H1 (cell line): ENCODE measurements at regions not wholly inside any gene's neighbourhood (a gene's known extent, or its start where the extent isn't known, plus 50 kb on each side); places are given as distances from the start of the nearest gene placed in this dataset.

Source experiments
- CTCF ChIA-PET: fragments of 300-600 bp; sonication (Branson Sonifier 250); formaldehyde crosslinking; loops from one replicate; lab custom pipeline; 2021; ENCODE audit not compliant: partially characterized antibody; lab: Charles Lee
- POLR2A ChIA-PET: fragments of 300-600 bp; sonication (Branson Sonifier 250); formaldehyde crosslinking; loops from one replicate; lab custom pipeline; 2021; ENCODE audit warnings: inconsistent platforms; ENCODE audit not compliant: partially characterized antibody; lab: Charles Lee
- DNase-seq, 2 experiments: peaks; one replicate each; pipeline versions ENCODE4 v3.0.0 to v3.0.0-alpha.2; 2010 to 2022; ENCODE audit warnings: low spot score in 2 of 2, low read depth in 1 of 2, mixed read lengths in 1 of 2
- FAIRE-seq: peaks from 2 replicates; lab custom pipeline; 2011; peaks lifted over from hg19 to GRCh38; lab: Jason Lieb, UNC
- H2AFZ ChIP-seq: 2 replicates; pipeline ENCODE4 v1.8.1; 2012; ENCODE audit warnings: low read length, inconsistent platforms
- H2AK5ac ChIP-seq: 2 replicates; pipeline ENCODE4 v1.6.1; 2013; ENCODE audit warnings: low read depth, low read length
- H2BK120ac ChIP-seq: replicated peaks from 2 replicates; pipeline ENCODE3; 2013; ENCODE audit warnings: low read depth, low read length, inconsistent platforms
- H2BK12ac ChIP-seq: 2 replicates; pipeline ENCODE4 v1.6.1; 2013; ENCODE audit warnings: low read depth, low read length
- H2BK15ac ChIP-seq: 2 replicates; pipeline ENCODE4 v1.6.1; 2013; ENCODE audit warnings: low read length
- H2BK20ac ChIP-seq: 2 replicates; pipeline ENCODE4 v1.6.1; 2013; ENCODE audit warnings: low read length
- H2BK5ac ChIP-seq: 2 replicates; pipeline ENCODE4 v1.6.1; 2013; ENCODE audit warnings: low read depth, low read length
- H3K14ac ChIP-seq: 2 replicates; pipeline ENCODE4 v1.6.1; 2013; ENCODE audit warnings: inconsistent platforms; ENCODE audit not compliant: insufficient read length
- H3K18ac ChIP-seq: 2 replicates; pipeline ENCODE4 v1.6.1; 2013; ENCODE audit warnings: low read length; ENCODE audit errors: extremely low read depth
- H3K23ac ChIP-seq: 2 replicates; pipeline ENCODE4 v1.6.1; 2013; ENCODE audit warnings: inconsistent platforms; ENCODE audit not compliant: insufficient read length
- H3K23me2 ChIP-seq: 2 replicates; pipeline ENCODE4 v1.6.1; 2013; ENCODE audit warnings: low read depth, low read length
- H3K27ac ChIP-seq: 2 replicates; pipeline ENCODE4 v1.6.1; 2011; ENCODE audit warnings: low read depth, low read length, inconsistent platforms
- H3K27me3 ChIP-seq, 4 experiments: replicated peaks in 1 of 4; 1 replicate in 1 of 4; 2 replicates in 3 of 4; pipeline versions ENCODE4 v1.6.1 to v1.8.1; 2011 to 2013; ENCODE audit warnings: low read length in 3 of 4, mild to moderate bottlenecking in 3 of 4, inconsistent platforms in 2 of 4, mixed read lengths in 2 of 4, moderate library complexity in 1 of 4; ENCODE audit not compliant: control insufficient read depth in 3 of 4, insufficient read depth in 3 of 4; ENCODE audit errors: extremely low read depth in 1 of 4
- H3K36me3 ChIP-seq, 4 experiments: 2 replicates each; pipeline versions ENCODE4 v1.6.1 to v1.8.1; 2011 to 2013; ENCODE audit warnings: mild to moderate bottlenecking in 4 of 4, low read length in 3 of 4, moderate library complexity in 2 of 4, control low read depth in 1 of 4, inconsistent platforms in 1 of 4; ENCODE audit not compliant: insufficient read depth in 4 of 4, control insufficient read depth in 2 of 4
- H3K4ac ChIP-seq: replicated peaks from 2 replicates; pipeline ENCODE3; 2013; ENCODE audit warnings: low read length, low read depth, mixed read lengths, inconsistent platforms; ENCODE audit not compliant: insufficient read length
- H3K4me1 ChIP-seq, 4 experiments: replicated peaks in 1 of 4; 1 replicate in 1 of 4; 2 replicates in 3 of 4; pipeline versions ENCODE4 v1.6.1 to v1.8.1; 2011 to 2013; ENCODE audit warnings: low read length in 3 of 4, inconsistent platforms in 2 of 4, mixed read lengths in 1 of 4; ENCODE audit not compliant: insufficient read depth in 4 of 4, control insufficient read depth in 3 of 4
- H3K4me2 ChIP-seq, 2 experiments: 2 replicates each; pipeline versions ENCODE4 v1.6.1 to v1.8.1; 2011 to 2013; ENCODE audit warnings: low read depth in 2 of 2, low read length in 2 of 2, control low read depth in 1 of 2, inconsistent platforms in 1 of 2, mild to moderate bottlenecking in 1 of 2; ENCODE audit not compliant: insufficient read depth in 1 of 2
- H3K4me3 ChIP-seq, 4 experiments: fragments of 200-600, 300-600 bp in 1 of 4; sonication (generic), shearing (Covaris generic), sonication (Bioruptor Twin) in 1 of 4; 2 replicates each; pipeline versions ENCODE4 v1.5.1 to v1.8.1; 2011 to 2016; ENCODE audit warnings: low read length in 4 of 4, low read depth in 3 of 4, control low read depth in 2 of 4, inconsistent platforms in 2 of 4, mild to moderate bottlenecking in 2 of 4, mixed read lengths in 1 of 4, moderate library complexity in 1 of 4; ENCODE audit not compliant: insufficient read depth in 2 of 4; ENCODE audit errors: extremely low read depth in 1 of 4
- H3K56ac ChIP-seq: replicated peaks from 2 replicates; pipeline ENCODE3; 2013; ENCODE audit warnings: low read depth, mild to moderate bottlenecking, mixed read lengths, low read length, inconsistent platforms; ENCODE audit not compliant: insufficient read length
- H3K79me1 ChIP-seq: 2 replicates; pipeline ENCODE4 v1.6.1; 2013; ENCODE audit warnings: low read depth, low read length, control low read depth
- H3K79me2 ChIP-seq, 2 experiments: 2 replicates each; pipeline versions ENCODE4 v1.6.1 to v1.8.1; 2012 to 2013; ENCODE audit warnings: low read length in 2 of 2, mild to moderate bottlenecking in 2 of 2, inconsistent platforms in 1 of 2; ENCODE audit not compliant: insufficient read depth in 2 of 2, control insufficient read depth in 1 of 2
- H3K9ac ChIP-seq, 4 experiments: replicated peaks in 1 of 4; 1 replicate in 1 of 4; 2 replicates in 3 of 4; pipeline versions ENCODE4 v1.6.1 to v1.8.1; 2011 to 2013; ENCODE audit warnings: low read depth in 3 of 4, low read length in 3 of 4, control low read depth in 2 of 4, mild to moderate bottlenecking in 2 of 4, moderate library complexity in 2 of 4, inconsistent platforms in 1 of 4; ENCODE audit errors: extremely low read depth in 1 of 4
- H3K9me3 ChIP-seq, 2 experiments: 2 replicates each; pipeline versions ENCODE4 v1.6.1 to v1.8.1; 2012 to 2013; ENCODE audit warnings: mild to moderate bottlenecking in 2 of 2, moderate library complexity in 2 of 2, control low read depth in 1 of 2, inconsistent platforms in 1 of 2, low read depth in 1 of 2, low read length in 1 of 2, mixed read lengths in 1 of 2; ENCODE audit not compliant: insufficient read depth in 2 of 2
- H4K20me1 ChIP-seq, 2 experiments: replicated peaks in 1 of 2; 2 replicates each; pipeline versions ENCODE3 to v1.8.1; 2011 to 2013; ENCODE audit warnings: inconsistent platforms in 2 of 2, low read length in 2 of 2, mild to moderate bottlenecking in 1 of 2; ENCODE audit not compliant: insufficient read depth in 2 of 2, control insufficient read depth in 1 of 2
- H4K5ac ChIP-seq: 2 replicates; pipeline ENCODE4 v1.6.1; 2013; ENCODE audit warnings: low read length, low read depth, mixed read lengths, inconsistent platforms; ENCODE audit not compliant: insufficient read length
- H4K8ac ChIP-seq: 2 replicates; pipeline ENCODE4 v1.8.0; 2013; ENCODE audit warnings: mild to moderate bottlenecking, moderate library complexity, low read length, inconsistent platforms; ENCODE audit not compliant: insufficient read depth; ENCODE audit errors: extremely low read depth
- H4K91ac ChIP-seq: replicated peaks from 2 replicates; pipeline ENCODE3; 2013; ENCODE audit warnings: low read length, mixed read lengths, inconsistent platforms; ENCODE audit not compliant: insufficient read length
- CTBP2 ChIP-seq: IDR thresholded peaks from 2 replicates; pipeline ENCODE4 v1.7.0; 2011; ENCODE audit warnings: borderline replicate concordance, mild to moderate bottlenecking, moderate library complexity, mixed read lengths, low read length; ENCODE audit not compliant: insufficient read depth, insufficient read length
- GTF2F1 ChIP-seq: IDR thresholded peaks from 2 replicates; pipeline ENCODE4 v1.6.1; 2012; ENCODE audit warnings: low read depth, low read length, improper control_type of control experiment, borderline replicate concordance
- KDM5A ChIP-seq: fragments of 200-600 bp; IDR thresholded peaks from 2 replicates; pipeline ENCODE4 v1.7.1; 2012; ENCODE audit warnings: mild to moderate bottlenecking, low read length, inconsistent platforms, mixed read lengths
- RAD21 ChIP-seq, 2 experiments: IDR thresholded peaks in 1 of 2; conservative IDR thresholded peaks in 1 of 2; 2 replicates each; pipeline ENCODE4 v1.6.1; 2011; ENCODE audit warnings: low read depth in 2 of 2, low read length in 2 of 2, improper control_type of control experiment in 1 of 2, inconsistent platforms in 1 of 2, mild to moderate bottlenecking in 1 of 2, moderate library complexity in 1 of 2
- SUZ12 ChIP-seq: fragments of 200-600 bp; sonication (generic); IDR thresholded peaks from 2 replicates; pipeline ENCODE4 v1.6.1; 2012; ENCODE audit warnings: mild to moderate bottlenecking, inconsistent platforms, low read length, moderate library complexity, mixed read lengths
- TCF12 ChIP-seq: IDR thresholded peaks from 2 replicates; pipeline ENCODE4 v1.6.1; 2011; ENCODE audit warnings: low read depth, mild to moderate bottlenecking, low read length
- WGBS, 2 experiments: shearing (Covaris generic) in 1 of 2; methylation state at CpG; one replicate each; pipeline versions ENCODE4 v1.1.6 to v1.1.7; 2013 to 2015; ENCODE audit warnings: low lambda C conversion rate in 2 of 2, mixed read lengths in 2 of 2, inconsistent platforms in 1 of 2, low coverage in 1 of 2, missing lambda C conversion rate in 1 of 2; ENCODE audit not compliant: insufficient replicate concordance in 2 of 2, insufficient coverage in 1 of 2, insufficient read length in 1 of 2; ENCODE audit errors: extremely low coverage in 1 of 2, missing lambda C conversion rate in 1 of 2; 5-methylcytosine and 5-hydroxymethylcytosine counted together

GRCh38 chr1:30596891-30597290, 126.5 kb downstream of the MATN1 start:
- Histone ChIP-seq H3K18ac (no peak overlapping the region), H4K8ac (no peak overlapping the region), H3K14ac (no peak overlapping the region), H3K23me2 (no peaks in the 10 kb centered on the region), H3K4me1 (no peaks in the 10 kb centered on the region; a peak in 1 of 7 replicates), H2AK5ac (no peak overlapping the region), H4K5ac (no peak overlapping the region), H3K9me3 (peaks cover 0 to 4% of the 10 kb centered on the region in 2 experiments; a peak in 2 of 4 replicates), H3K79me2 (no peaks in the 10 kb centered on the region), H3K4ac (no peak overlapping the region), H2BK20ac (no peak overlapping the region), H2BK15ac (no peak overlapping the region), H2BK5ac (no peak overlapping the region), H3K27me3 (no peaks in the 10 kb centered on the region), H3K56ac (no peak overlapping the region), H4K20me1 (no peaks in the 10 kb centered on the region), H3K23ac (no peak overlapping the region), H3K9ac (no peak overlapping the region), H3K27ac (no peak overlapping the region), H2BK12ac (no peak overlapping the region), H2AFZ (no peak overlapping the region), H4K91ac (no peak overlapping the region), H3K36me3 (no peaks in the 10 kb centered on the region), H3K4me2 (no peak overlapping the region), H2BK120ac (no peak overlapping the region), H3K4me3 (no peak overlapping the region), H3K79me1 (no peaks in the 10 kb centered on the region)
- FAIRE-seq (no peak), DNase-seq (no peak)
- POLR2A ChIA-PET = no interaction called here
- no peak for TF ChIP-seq GTF2F1
- TF ChIP-seq TCF12 = no peak
- no peak for TF ChIP-seq KDM5A
- TF ChIP-seq RAD21 (IDR thresholded peaks at IDR 0.05 in 1 of 2, conservative IDR thresholded peaks at IDR 0.05 in 1 of 2; ENCODE audit: low read depth in 2 of 2, low read length in 2 of 2) = no peak
- no peak for TF ChIP-seq CTBP2
- TF ChIP-seq SUZ12 = no peak
- 89% methylated on average over 6 of the region's 6 CpGs; no CpG with 5 or more reads in 1 of the 2 experiments for WGBS, 2 experiments
- CTCF ChIA-PET = no interaction called here
